ENCODE measurements at regions not wholly inside any gene's neighbourhood (a gene's known extent, or its start where the extent isn't known, plus 50 kb on each side); places are given as distances from the start of the nearest gene placed in this dataset.
A peak's percentile ranks its signal among the peaks of the same experiment; 100 is the strongest.

- TF ChIP-seq L3MBTL2 (IDR thresholded peaks at IDR 0.05) (peak; percentile 82), KDM4B (IDR thresholded peaks at IDR 0.05; ENCODE audit: borderline replicate concordance in 2 of 2, low read depth in 1 of 2) (no peak), FOS (IDR thresholded peaks at IDR 0.05; ENCODE audit: extremely low read depth, insufficient read length) (no peak), ZNF282 (CRISPR knock-in tag; IDR thresholded peaks at IDR 0.05) (no peak), FOXO4 (CRISPR knock-in tag; IDR thresholded peaks at IDR 0.05) (no peak), SRSF1 (IDR thresholded peaks at IDR 0.05; ENCODE audit: low read depth, low read length) (no peak), EP300 (IDR thresholded peaks at IDR 0.05; ENCODE audit: low read length) (peak; percentile 75), ZNF311 (CRISPR knock-in tag; IDR thresholded peaks at IDR 0.05) (peak; percentile 94), HNRNPK (IDR thresholded peaks at IDR 0.05; ENCODE audit: low read depth, low read length, poor library complexity, severe bottlenecking) (no peak), PURB (CRISPR knock-in tag; IDR thresholded peaks at IDR 0.05; ENCODE audit: low read depth) (no peak), NR1H2 (CRISPR knock-in tag; IDR thresholded peaks at IDR 0.05) (no peak), ZNF778 (CRISPR knock-in tag; IDR thresholded peaks at IDR 0.05) (no peak), GTF2A2 (tag; IDR thresholded peaks at IDR 0.05) (peak; percentile 83), CBX3 (IDR thresholded peaks at IDR 0.05; ENCODE audit: borderline replicate concordance in 1 of 2, low read length in 2 of 2) (peak in 1 of 2 experiments; percentile 43; a peak in 1 of 3 replicates), STAT6 (CRISPR knock-in tag; IDR thresholded peaks at IDR 0.05) (0 out of 2 replicates have a peak, but pooled peaks have one; percentile 38), MCM2 (IDR thresholded peaks at IDR 0.05; ENCODE audit: low read depth) (no peak), PML (IDR thresholded peaks at IDR 0.05; ENCODE audit: low read length) (no peak), BRD4 (IDR thresholded peaks at IDR 0.05) (0 out of 2 replicates have a peak, but pooled peaks have one; percentile 28), RHOXF2B (CRISPR knock-in tag; conservative IDR thresholded peaks at IDR 0.05) (no peak), RBM34 (IDR thresholded peaks at IDR 0.05; ENCODE audit: borderline replicate concordance, insufficient read depth, low read length) (no peak), TCF7L2 (IDR thresholded peaks at IDR 0.05; ENCODE audit: low read depth, low read length) (no peak), ZNF717 (CRISPR knock-in tag; IDR thresholded peaks at IDR 0.05) (no peak), RNF219 (CRISPR knock-in tag; IDR thresholded peaks at IDR 0.05) (no peak), POLR2AphosphoS5 (IDR thresholded peaks at IDR 0.05; ENCODE audit: control insufficient read depth, insufficient read depth, low read depth, low read length) (no peak), SRSF3 (IDR thresholded peaks at IDR 0.05; ENCODE audit: insufficient read depth, low read length) (no peak)
Observed at GRCh38 chr1:234963180-234963903, 165.3 kb downstream of the TOMM20 start (continued).

Measured in K562 (cell line).